Testis (tissue), 2 donors: ENCODE measurements at regions not wholly inside any gene's neighbourhood (a gene's known extent, or its start where the extent isn't known, plus 50 kb on each side); places are given as distances from the start of the nearest gene placed in this dataset.

ENCODE experiments used
- CTCF ChIP-seq, 3 experiments: fragments of 450-650 bp in 2 of 3; fragments of 200-600 bp in 1 of 3; sonication (generic) in 1 of 3; IDR thresholded peaks; one replicate each; pipeline ENCODE4 v1.5.1; 2016 to 2019; ENCODE audit warnings: antibody characterized with exemption in 3 of 3, mild to moderate bottlenecking in 2 of 3, moderate library complexity in 1 of 3
- POLR2A ChIP-seq: fragments of 450-650 bp; IDR thresholded peaks from one replicate; pipeline ENCODE4 v1.6.1; 2017; ENCODE audit warnings: antibody characterized with exemption, mild to moderate bottlenecking, moderate library complexity

- no peak for TF ChIP-seq CTCF (IDR thresholded peaks at IDR 0.05)
- TF ChIP-seq POLR2A, result no peak
Observed at GRCh38 chrX:117808426-117808825, 308.2 kb downstream of the KLHL13 start.
